GM19240 (cell line): ENCODE measurements at regions not wholly inside any gene's neighbourhood (a gene's known extent, or its start where the extent isn't known, plus 50 kb on each side); places are given as distances from the start of the nearest gene placed in this dataset.

ENCODE experiments used
- DNase-seq: peaks from one replicate; pipeline ENCODE4 v3.0.0; 2011; ENCODE audit warnings: low spot score; ENCODE audit not compliant: insufficient read length

DNA sequence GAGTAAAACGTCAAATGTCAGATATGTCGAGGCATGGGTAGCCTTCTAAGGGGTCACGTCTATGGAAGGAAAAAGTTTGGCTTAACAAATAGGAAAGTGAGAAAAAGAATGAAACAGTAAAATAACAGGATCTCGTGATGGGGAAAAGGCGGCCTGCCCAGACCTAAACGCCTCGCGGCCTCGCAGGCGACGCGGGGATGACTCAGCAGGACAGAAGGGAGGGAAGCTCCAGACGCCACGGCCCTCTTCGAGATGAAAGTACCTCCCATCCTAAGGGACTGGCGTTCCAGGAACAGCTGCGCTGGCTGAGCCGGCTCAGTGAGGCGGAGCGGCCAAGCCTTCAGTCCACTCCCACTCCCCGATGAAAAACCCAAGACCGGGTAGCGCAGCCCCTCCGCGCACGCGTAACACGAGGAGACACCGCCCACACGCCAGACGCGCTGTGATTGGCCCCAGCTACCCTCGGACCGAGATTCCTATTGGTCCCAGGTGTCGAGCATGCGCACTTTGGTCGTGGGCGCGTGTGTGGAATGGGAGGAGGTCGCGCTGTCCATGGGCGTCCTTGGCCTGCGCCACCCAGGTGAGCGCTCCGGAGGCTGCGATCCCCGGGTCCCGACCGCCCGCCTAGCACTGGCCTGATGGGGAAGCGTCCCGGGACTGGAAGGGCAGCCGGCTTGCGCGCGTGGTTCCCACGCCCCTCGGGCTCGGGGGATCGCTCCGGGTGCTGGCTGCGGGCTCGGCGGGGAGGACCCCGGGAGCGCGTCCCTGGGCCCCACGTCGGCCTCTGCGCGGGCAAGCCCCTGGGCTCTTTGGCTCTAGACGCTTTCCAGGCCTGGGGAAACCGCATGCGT is 588.5 kb downstream of the MTRR start:
- peak; percentile 11 for DNase-seq

DNA sequence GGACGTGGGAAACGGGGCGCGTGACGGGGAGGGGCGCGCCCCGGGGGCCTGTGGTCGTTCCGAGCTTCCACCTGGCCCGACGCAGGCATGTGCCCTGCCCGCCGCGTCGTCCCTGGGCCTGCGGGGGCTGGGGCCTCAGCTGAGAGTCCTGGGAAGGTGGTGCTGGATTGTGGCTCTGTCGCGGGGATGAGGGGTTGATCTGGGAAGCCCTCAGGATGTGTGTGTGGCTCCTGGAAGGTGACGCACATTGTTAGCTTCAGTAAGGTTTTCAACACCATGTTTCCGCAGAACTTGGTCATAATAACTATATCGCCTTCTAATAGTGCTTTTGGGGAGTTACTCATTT is 589.1 kb downstream of the MTRR start:
- DNase-seq: no peak

DNA sequence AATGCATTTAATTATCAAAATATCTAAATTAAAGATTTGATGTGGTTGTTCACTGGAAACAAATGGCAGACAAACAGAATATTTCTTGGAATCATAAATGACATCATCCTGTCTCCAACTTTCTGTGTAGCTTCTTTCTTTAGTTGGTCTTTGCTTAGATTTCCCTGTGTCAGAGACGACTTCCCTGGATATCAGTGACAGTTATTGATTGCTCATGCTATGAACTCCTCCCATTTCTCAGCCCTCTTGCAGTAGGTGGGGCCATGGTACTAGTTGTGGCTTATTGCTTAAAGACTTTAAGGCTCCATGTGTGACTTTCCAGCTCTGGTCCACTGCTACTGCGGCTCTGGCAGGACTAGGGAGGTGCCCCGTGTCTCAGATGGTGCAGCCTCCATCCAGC is 592.6 kb downstream of the MTRR start:
- DNase-seq: no peak

DNA sequence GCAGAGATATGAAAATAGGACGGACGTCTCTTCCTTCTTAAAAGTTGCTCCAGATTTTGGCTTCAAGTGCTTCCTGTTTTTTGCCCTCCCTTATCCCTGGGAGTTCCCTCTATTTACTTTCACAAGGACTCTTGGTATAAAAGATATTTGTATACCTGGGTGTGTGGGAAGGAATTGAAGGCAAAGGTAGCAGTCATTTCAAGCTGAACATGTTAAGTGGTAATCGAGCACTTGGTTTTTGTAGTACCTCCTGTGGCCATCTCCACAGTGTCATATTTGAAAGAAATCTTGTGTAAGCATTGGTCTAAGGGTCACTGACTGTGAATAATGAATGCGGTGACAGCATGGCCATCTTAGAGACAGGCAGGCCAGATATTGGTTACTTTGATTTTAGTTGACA is 593.6 kb downstream of the MTRR start:
- no peak for DNase-seq

DNA sequence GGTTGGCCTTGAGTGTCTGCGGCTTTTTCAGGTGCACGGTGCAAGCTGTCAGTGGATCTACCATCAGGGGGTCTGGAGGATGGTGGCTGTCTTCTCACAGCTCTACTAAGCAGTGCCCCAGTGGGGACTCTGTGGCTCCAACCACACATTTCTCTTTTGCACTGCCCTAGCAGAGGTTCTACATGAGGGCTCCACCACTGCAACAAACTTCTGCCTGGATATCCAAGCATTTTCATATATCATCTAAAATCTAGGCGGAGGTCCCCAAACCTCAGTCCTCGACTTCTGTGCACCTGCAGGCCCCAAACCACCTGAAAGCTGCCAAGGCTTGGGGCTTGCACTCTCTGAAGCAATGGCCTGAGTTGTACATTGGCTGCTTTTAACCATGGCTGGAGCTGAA is 601.5 kb downstream of the MTRR start:
- DNase-seq: no peak

DNA sequence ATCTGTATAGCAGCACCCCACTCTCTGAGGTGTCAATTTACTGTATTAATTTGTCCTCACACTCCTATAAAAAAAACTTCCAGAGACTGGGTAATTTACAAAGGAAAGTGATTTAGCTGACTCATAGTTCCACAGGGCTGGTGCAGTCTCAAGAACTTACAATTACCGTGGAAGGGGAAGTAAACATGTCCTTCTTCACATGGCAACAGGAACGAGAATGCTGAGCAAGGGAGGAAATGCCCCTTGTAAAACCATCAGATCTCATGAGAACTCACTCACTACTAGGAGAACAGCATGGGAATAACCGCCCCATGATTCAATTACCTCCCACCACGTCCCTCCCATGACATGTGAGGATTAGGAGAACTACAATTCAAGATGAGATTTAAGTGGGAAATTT is 602.6 kb downstream of the MTRR start:
- DNase-seq: no peak

DNA sequence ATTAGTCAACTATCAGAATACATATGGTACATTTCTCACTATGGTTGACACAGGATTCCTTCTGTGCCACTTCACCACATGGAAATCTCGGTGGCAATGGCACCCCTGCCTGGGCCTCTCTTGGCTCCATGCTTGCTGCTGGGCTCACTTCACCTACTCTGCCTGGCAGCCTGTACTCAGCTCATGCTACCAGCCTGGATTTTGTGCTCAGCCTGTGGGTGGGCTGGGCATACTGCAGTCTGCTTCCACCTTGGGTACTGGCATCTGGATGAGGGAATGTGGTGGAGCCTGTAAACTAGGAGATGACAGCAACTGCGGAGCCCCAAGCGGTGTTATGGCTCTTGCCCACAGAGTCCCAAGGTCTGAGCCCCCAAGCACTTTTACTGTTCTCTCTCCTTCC is 604.1 kb downstream of the MTRR start:
- no peak for DNase-seq

DNA sequence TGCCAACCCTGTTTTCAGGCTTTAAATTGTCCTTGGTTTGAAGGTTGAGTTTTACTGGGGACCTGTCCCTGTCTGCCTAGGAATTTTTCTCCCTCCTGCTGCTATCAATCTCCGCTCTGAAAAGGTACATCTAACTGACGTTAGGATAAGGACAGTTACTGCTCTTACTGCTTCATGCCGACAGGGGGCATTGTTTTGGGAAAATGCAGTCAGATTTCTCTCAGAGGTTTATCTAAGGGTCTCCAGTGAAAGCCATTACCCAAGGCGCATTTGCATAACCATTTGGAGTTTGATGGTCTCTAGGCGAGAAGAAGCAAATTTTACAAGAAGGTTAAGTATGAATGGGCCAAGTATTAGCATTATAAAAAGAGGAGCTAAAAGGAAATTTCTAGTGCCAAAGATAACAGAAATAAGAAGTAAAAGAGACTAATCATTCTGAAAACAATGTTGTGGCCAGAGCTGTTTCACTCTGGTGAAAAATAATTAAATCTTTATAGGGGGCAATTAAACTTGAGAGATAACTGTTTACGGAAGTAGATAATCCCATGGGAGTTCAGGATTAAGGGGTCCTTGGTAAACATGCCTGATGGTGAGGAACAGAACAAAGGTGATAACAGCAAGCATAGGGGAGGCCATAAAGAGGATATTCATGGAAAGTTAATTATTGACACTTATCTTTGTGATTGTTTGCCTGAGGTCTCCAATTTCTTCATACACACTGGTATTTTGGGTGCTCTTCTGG is 605.0 kb downstream of the MTRR start:
- DNase-seq: no peak

DNA sequence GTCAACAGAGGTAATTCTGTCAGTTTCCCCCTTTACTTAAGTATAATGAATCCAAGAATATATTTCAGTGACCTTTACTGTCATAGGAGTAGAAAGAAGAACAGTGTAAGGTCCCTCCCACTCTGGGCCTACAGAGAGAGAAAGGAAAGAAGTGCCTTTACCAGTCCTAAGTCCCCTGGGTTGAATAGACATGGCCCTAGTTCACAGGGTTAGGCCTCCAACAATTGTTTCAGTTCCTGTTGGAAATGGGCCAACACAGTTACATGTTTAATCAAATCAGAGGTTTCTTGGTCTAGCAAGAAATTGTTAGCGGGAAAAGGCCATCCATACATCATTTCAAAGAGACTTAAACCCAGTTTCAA is 605.6 kb downstream of the MTRR start:
- DNase-seq: no peak

DNA sequence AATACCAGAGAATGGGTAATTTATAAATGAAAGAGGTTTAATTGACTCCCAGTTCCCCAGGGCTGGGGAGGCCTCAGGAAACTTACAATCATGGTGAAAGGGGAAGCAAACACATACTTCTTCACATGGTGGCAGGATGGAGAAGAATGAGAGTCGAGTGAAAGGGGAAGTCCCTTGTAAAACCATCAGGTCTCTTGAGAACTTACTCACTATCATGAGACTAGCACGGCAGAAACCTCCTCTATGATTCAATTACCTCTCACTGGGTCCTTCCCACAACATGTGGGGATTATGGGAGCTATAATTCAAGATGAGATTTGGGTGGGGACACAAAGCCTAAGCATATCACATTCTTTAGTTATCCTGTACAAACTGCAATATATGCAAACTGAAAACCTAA is 609.4 kb downstream of the MTRR start:
- DNase-seq: no peak

DNA sequence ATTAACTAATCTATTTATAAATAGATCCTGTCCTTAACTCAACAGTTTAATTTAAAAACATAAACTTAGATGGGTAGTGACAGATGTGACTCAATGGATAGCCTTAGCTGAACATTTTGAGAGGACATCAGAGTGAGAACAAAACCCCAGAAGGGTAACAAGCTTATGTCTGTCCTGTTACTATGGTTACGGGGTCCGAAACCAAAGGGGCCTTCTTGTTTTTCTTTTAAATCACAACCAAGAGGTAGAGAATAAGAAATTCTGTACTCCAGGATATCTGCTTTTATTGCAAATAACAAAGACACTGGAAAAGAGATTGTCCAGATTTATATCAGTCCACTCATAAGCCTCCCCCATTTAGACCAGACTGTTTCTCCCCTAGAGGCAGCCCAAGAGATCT is 612.1 kb downstream of the MTRR start:
- no peak for DNase-seq

DNA sequence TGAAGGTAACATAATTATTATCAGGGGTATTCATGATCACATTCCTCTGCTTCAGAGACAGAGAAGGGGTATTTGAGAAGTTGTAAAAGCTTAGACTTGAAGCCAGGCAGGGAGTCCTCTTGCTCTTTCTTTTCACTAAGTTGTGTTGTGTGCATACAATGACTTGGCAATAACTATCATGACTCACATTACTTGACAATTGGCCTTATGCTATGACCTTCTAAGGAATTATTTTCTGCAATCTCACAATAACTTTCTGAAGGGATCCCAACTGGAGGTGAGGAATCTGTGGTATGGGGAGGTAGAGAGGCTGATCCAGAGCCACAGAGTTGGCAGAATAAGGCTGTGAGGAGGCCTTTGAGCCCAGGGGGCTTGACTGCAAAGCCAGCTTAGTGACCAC is 622.3 kb downstream of the MTRR start:
- DNase-seq: no peak

DNA sequence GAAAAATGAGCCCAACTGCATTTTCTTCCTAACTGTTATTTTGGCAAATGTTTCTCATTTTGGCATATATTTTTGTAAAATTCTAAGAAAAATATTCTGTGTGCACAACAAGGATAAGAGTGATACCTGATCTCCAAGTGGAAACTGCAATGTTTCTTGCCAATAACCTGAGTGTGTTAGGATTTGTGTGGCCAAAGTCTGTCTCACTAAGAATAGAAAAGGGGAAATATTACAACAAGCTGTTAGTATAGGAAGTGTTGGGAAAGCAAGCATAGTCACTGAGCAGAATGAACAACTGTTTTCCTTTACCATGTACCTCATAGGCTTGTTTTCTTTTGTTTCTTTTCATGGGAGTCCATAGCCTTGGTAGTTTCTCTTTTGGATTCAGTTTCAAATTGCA is 624.2 kb downstream of the MTRR start:
- no peak for DNase-seq

DNA sequence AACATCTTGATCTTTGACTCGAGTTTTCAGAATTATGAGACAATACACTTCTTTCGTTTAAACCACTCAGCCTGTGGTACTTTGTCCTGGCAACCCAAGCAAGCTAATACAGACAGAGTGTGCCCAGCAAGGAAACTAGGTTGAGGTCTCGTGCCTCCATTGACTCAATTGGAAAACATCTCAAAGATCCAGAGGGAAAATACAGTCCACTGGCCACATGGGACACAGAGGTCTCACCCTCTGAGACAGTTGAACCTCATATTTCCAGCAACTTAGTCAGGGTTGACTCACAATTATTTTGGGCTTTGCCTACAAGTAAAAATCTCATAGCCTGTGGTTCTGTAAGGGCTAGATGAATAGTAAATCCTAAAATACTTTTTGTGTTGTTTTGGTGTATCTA is 631.5 kb downstream of the MTRR start:
- DNase-seq: no peak

DNA sequence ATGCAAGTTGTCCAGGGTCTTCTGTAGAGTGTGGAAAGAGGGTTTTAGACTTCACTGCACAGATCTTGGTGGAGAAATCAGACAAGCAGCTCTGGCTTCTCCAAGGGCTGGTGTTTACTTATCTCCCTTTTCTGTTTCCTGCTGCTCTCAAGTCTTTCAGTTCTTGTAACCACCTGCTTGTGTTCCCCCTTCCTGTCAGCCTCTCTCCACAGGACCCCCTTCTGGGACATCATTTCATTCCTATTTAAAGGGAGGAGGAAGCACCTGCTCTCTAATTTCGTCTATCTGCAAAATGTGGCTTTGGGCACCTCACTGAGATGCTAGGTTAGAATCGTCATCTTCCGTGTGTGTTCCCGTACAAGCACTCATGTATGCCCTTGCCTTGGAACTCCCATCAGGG is 636.2 kb downstream of the MTRR start:
- no peak for DNase-seq

DNA sequence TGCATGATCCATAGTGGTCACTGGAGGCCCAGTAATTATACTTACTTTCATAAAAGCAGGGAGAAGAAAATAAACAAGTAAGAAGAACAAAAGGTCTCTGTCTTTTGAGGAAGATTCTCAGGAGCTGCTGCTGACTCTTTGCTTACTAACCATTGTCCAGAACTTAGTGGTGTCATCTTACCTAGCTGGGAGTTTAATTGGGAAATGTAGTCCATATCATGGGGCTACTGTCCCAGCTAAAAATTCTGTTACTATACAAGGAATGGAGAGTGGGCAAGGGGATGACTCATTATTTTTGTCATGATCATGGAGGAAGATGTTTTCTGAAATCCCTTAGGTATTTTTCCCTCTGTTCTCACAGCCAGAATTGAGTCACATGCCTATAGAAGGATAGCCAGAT is 639.3 kb downstream of the MTRR start:
- DNase-seq: no peak

DNA sequence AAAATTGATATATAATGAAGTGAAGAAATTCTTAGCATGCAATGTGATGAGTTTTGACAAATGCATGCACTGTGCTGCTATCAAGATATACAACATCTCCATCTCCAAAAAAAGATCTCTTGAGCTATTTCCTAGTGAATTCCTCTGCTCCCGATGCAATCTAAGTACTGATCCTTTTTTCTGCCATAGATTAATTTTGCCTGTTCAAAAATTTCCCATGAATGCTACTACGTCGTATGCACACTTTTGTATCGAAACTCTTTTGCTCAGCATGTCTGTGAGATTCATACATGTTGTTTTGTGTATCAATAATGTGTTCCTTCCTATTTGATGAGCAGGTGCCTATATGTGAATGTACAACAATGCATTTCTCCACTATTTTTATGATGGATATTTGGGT is 647.4 kb downstream of the MTRR start:
- DNase-seq: no peak

DNA sequence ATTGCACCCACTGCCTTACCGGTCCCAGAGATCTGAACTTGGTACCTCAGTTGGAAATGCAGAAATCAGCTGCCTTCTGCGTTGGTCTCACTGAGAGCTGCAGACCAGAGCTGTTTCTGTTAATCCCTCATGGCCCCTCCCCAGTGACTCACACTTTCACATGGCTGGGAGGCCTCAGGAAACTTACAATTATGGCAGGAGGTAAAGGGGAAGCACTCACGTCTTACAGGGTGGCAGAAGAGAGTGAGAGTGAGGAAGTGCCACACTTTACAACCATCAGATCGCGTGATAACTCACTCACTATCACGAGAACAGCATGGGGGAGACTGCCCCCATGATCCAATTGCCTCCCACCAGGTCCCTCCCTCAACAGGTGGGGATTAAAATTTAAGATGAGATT is 648.5 kb downstream of the MTRR start:
- no peak for DNase-seq

DNA sequence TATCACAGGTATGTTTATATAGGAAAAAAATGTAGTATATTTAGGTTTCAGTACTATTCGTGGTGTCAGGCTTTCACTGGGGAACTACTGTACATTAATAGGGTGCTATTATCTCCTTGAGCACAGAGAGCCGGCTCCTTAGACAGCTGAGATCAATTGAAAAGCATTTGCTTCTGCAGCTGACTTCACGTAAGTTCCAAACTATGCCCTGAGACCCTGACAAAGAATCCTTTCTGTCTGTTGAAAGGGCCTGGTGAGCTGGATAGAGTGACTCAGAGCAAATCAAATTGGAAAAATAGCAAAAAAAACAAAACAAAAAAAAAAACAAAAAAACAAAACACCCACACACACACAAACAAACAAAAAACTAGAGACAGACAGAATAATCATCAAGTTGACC is 652.0 kb downstream of the MTRR start:
- no peak for DNase-seq

DNA sequence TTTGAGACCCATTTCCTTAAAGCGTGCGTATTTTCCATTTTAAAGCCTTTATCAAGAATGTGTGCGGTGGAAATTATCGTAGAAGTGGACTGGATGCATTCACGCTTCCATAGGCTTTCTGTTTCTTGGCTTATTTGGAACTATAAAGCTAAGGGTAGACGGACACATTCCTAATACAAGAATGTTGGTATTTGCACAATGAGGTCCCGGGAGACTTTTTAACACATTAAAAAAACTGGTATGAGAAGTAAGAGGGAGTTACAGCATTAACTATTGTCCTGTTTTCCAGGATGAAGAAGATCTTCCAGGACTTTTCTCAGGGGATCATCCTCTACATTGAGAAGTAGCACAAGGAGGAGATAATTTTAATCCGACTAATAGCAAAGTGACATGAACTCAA is 653.0 kb downstream of the MTRR start:
- no peak for DNase-seq

DNA sequence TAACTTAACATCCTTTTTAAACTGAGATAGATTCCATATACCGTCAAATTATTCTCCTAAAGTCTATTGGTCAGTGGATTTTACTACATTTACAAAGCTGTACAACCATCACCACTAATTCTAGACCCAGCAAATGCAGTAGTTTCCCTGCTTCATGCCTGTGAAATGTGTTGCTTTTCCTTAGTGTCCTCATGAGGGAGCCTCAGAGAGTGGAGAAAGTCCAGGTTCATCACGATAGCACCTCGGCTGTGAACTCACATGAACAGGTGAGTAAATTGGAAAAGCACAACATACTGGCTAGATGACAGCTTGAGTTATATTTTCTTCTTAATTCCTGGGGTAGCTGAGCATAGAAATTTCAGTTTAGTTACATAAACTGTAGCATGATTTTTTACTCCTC is 653.7 kb downstream of the MTRR start:
- DNase-seq: no peak

DNA sequence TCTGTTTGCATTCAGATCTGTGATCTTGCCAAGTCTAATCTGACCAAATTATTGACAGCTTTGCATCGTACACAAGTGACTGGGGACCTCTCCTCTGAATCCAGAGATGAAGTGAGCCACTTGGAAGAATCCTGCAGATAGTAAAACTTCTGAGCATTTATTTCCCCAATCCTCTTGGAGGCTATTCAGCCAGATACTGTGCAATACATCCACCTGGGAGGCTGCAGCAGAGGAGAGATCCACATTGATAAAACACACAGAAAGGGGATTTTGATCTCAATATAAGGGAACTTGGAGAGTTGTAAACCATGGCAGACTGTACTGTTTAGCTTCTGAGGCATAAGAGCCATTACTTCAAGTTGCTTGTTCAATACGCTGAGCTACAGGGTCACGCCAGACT is 654.6 kb downstream of the MTRR start:
- DNase-seq: no peak

DNA sequence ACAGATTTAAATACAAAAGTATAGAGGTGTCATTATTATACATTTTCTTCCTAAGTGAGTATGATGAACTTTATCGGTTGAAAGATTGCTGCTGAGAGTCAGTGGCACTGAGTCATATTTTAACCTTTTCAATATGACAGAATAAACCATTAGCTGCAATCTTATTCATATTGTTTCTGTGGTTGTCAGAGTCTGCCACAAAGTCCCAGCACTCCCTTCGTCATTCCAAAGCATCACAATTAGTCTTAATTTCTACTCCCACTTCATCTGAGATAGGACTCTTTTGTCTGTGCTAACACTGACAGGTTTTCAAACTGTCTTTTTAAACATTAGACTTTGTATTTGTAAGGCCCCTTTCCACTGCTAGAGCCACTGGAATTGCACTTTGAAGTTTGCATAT is 656.9 kb downstream of the MTRR start:
- no peak for DNase-seq
